ENCODE measurements at regions not wholly inside any gene's neighbourhood (a gene's known extent, or its start where the extent isn't known, plus 50 kb on each side); places are given as distances from the start of the nearest gene placed in this dataset.

GRCh38 chr20:53736122-53736756 lies 142.6 kb upstream of the ZNF217 start:
- no peak for DNase-seq
- Histone ChIP-seq H3K4me3 (no peak overlapping the region), H3K9me3 (no peaks in the 10 kb centered on the region), H3K4me1 (peaks cover 30 to 65% (median 56%) of the 10 kb centered on the region in 6 donors), H3K27ac (peak overlapping the region; percentile 28 to 87 (median 78)), H3K36me3 (no peaks in the 10 kb centered on the region), H3K27me3 (replicated peaks in 1 of 7) (no peaks in the 10 kb centered on the region)
- intact Hi-C loops (cut with DNase I; ENCODE audit: low total_unique reads): no loop called here
- WGBS, 5 donors: 56 to 69% (median 65%) methylated on average over 7 of the region's 7 CpGs
- TF ChIP-seq POLR2A (IDR thresholded peaks at IDR 0.05): no peak
- TF ChIP-seq CTCF (IDR thresholded peaks at IDR 0.05 in 8 of 11, conservative IDR thresholded peaks at IDR 0.05 in 3 of 11): no peak
- no peak for TF ChIP-seq POLR2AphosphoS5 (IDR thresholded peaks at IDR 0.05)

- 34 to 61% (median 40%) methylated on average over 5 of the region's 5 CpGs for WGBS, 5 donors
- TF ChIP-seq CTCF (IDR thresholded peaks at IDR 0.05 in 8 of 11, conservative IDR thresholded peaks at IDR 0.05 in 3 of 11) (no peak), POLR2AphosphoS5 (IDR thresholded peaks at IDR 0.05) (no peak)
- H3K4me1 ChIP-seq: peaks cover 27 to 62% (median 49%) of the 10 kb centered on the region in 6 donors
- H3K36me3 ChIP-seq: no peaks in the 10 kb centered on the region
- H3K4me3 ChIP-seq: no peak overlapping the region
- no peaks in the 10 kb centered on the region for H3K27me3 ChIP-seq (replicated peaks in 1 of 7)
- intact Hi-C loops (cut with DNase I; ENCODE audit: low total_unique reads): no loop called here
- H3K9me3 ChIP-seq: no peaks in the 10 kb centered on the region
- DNase-seq: no peak
- H3K27ac ChIP-seq: peak overlapping the region in 4 of 8 donors; percentile 74 to 86 (median 83)
Observed at GRCh38 chr20:53735536-53736050, 142.0 kb upstream of the ZNF217 start.

GRCh38 chr20:53734006-53734688 lies 140.5 kb upstream of the ZNF217 start:
- no peak overlapping the region for H3K27ac ChIP-seq
- intact Hi-C loops (cut with DNase I; ENCODE audit: low total_unique reads): no loop called here
- H3K27me3 ChIP-seq (replicated peaks in 1 of 7): no peaks in the 10 kb centered on the region
- no peak for TF ChIP-seq POLR2A (IDR thresholded peaks at IDR 0.05)
- TF ChIP-seq CTCF (IDR thresholded peaks at IDR 0.05 in 8 of 11, conservative IDR thresholded peaks at IDR 0.05 in 3 of 11): no peak
- no peak for TF ChIP-seq POLR2AphosphoS5 (IDR thresholded peaks at IDR 0.05)
- no peaks in the 10 kb centered on the region for H3K9me3 ChIP-seq
- peaks cover 20 to 62% (median 42%) of the 10 kb centered on the region in 6 donors for H3K4me1 ChIP-seq
- DNase-seq: no peak
- no peaks in the 10 kb centered on the region for H3K36me3 ChIP-seq
- no peak overlapping the region for H3K4me3 ChIP-seq
- WGBS, 5 donors: 91 to 96% (median 93%) methylated on average over 7 of the region's 7 CpGs

GRCh38 chr20:53731595-53731994 lies 138.0 kb upstream of the ZNF217 start:
- Histone ChIP-seq H3K9me3 (no peaks in the 10 kb centered on the region), H3K27me3 (replicated peaks in 1 of 7) (no peaks in the 10 kb centered on the region), H3K27ac (no peak overlapping the region), H3K4me1 (peaks cover 2 to 39% (median 18%) of the 10 kb centered on the region in 6 donors), H3K36me3 (no peaks in the 10 kb centered on the region), H3K4me3 (no peak overlapping the region)
- TF ChIP-seq CTCF (IDR thresholded peaks at IDR 0.05 in 8 of 11, conservative IDR thresholded peaks at IDR 0.05 in 3 of 11): no peak
- no peak for DNase-seq
- intact Hi-C loops (cut with DNase I; ENCODE audit: low total_unique reads): no loop called here
- 89 to 94% (median 94%) methylated on average over 2 of the region's 2 CpGs for WGBS, 5 donors

Measured in spleen (tissue), 11 donors.